Gastrocnemius medialis (tissue), 4 donors: ENCODE measurements at regions not wholly inside any gene's neighbourhood (a gene's known extent, or its start where the extent isn't known, plus 50 kb on each side); places are given as distances from the start of the nearest gene placed in this dataset.

Experiments
- CTCF ChIP-seq, 5 experiments: fragments of 450-650 bp in 3 of 5; fragments of 200-600 bp in 2 of 5; sonication (generic) in 2 of 5; IDR thresholded peaks in 4 of 5; conservative IDR thresholded peaks in 1 of 5; 1 replicate in 4 of 5; 2 replicates in 1 of 5; pipeline ENCODE4 v1.5.1; 2016 to 2019; ENCODE audit warnings: antibody characterized with exemption in 5 of 5, mild to moderate bottlenecking in 3 of 5, moderate library complexity in 3 of 5
- POLR2A ChIP-seq, 2 donors: fragments of 450-650 bp; IDR thresholded peaks; one replicate each; pipeline ENCODE4 v1.6.1; 2017; ENCODE audit warnings: antibody characterized with exemption in 2 of 2, mild to moderate bottlenecking in 2 of 2, moderate library complexity in 2 of 2

- TF ChIP-seq CTCF (IDR thresholded peaks at IDR 0.05 in 4 of 5, conservative IDR thresholded peaks at IDR 0.05 in 1 of 5): no peak
- no peak for TF ChIP-seq POLR2A (IDR thresholded peaks at IDR 0.05)
These were observed 544.4 kb downstream of the DIPK2A start for GRCh38 chr3:144516026-144516425.
